ENCODE measurements at regions not wholly inside any gene's neighbourhood (a gene's known extent, or its start where the extent isn't known, plus 50 kb on each side); places are given as distances from the start of the nearest gene placed in this dataset.

GRCh38 chr5:61279725-61280124 lies 52.3 kb upstream of the ZSWIM6 start:
- no peak for TF ChIP-seq CTCF (IDR thresholded peaks at IDR 0.05)
- TF ChIP-seq POLR2A (IDR thresholded peaks at IDR 0.05) = no peak
